Lower leg skin (tissue), 4 donors: ENCODE measurements at regions not wholly inside any gene's neighbourhood (a gene's known extent, or its start where the extent isn't known, plus 50 kb on each side); places are given as distances from the start of the nearest gene placed in this dataset.
"Not testable (repeated sequence)": the region's sequence is repeated elsewhere in the genome, so short reads cannot be mapped to it uniquely, and the experiment has no call there.

ENCODE experiments used
- DNase-seq, 2 donors: peaks; one replicate each; pipeline ENCODE4 v3.0.0-alpha.2; 2019; ENCODE audit warnings: low spot score in 2 of 2
- H3K4me3 ChIP-seq: fragments of 200-600 bp; sonication (generic); 2 replicates; pipeline ENCODE4 v1.5.1; 2017; ENCODE audit warnings: mild to moderate bottlenecking, low read depth; ENCODE audit not compliant: poor library complexity, severe bottlenecking
- POLR2A ChIP-seq, 2 donors: fragments of 450-650 bp; IDR thresholded peaks; one replicate each; pipeline ENCODE4 v1.6.1; 2016 to 2017; ENCODE audit warnings: antibody characterized with exemption in 2 of 2, mild to moderate bottlenecking in 1 of 2, moderate library complexity in 1 of 2
- WGBS, 2 donors: methylation state at CpG; one replicate each; pipeline ENCODE4 v1.1.5; 2018; 5-methylcytosine and 5-hydroxymethylcytosine counted together
- intact Hi-C: fragments of 100-400 bp; cut with DNase I; formaldehyde crosslinking; loops from one replicate; pipeline ENCODE4 v1.15.0; 2023; ENCODE audit warnings: low total_unique reads
- TF ChIP-seq, protein P1 (sequence below), 3 donors: fragments of 450-650 bp; IDR thresholded peaks; one replicate each; pipeline ENCODE4 v1.5.1; 2016; ENCODE audit warnings: antibody characterized with exemption in 3 of 3, mild to moderate bottlenecking in 3 of 3, moderate library complexity in 2 of 3

- no peak for DNase-seq
- TF ChIP-seq, protein P1, sequence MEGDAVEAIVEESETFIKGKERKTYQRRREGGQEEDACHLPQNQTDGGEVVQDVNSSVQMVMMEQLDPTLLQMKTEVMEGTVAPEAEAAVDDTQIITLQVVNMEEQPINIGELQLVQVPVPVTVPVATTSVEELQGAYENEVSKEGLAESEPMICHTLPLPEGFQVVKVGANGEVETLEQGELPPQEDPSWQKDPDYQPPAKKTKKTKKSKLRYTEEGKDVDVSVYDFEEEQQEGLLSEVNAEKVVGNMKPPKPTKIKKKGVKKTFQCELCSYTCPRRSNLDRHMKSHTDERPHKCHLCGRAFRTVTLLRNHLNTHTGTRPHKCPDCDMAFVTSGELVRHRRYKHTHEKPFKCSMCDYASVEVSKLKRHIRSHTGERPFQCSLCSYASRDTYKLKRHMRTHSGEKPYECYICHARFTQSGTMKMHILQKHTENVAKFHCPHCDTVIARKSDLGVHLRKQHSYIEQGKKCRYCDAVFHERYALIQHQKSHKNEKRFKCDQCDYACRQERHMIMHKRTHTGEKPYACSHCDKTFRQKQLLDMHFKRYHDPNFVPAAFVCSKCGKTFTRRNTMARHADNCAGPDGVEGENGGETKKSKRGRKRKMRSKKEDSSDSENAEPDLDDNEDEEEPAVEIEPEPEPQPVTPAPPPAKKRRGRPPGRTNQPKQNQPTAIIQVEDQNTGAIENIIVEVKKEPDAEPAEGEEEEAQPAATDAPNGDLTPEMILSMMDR (IDR thresholded peaks at IDR 0.05) = no peak
- no peak for TF ChIP-seq POLR2A (IDR thresholded peaks at IDR 0.05)
- H3K4me3 ChIP-seq = no peak overlapping the region
- intact Hi-C loops = no loop called here
- WGBS, 2 donors = 55 to 84% methylated on average over 1 of the region's 1 CpG
Measured at GRCh38 chr4:111128327-111128726, 505.4 kb upstream of the PITX2 start.

DNA sequence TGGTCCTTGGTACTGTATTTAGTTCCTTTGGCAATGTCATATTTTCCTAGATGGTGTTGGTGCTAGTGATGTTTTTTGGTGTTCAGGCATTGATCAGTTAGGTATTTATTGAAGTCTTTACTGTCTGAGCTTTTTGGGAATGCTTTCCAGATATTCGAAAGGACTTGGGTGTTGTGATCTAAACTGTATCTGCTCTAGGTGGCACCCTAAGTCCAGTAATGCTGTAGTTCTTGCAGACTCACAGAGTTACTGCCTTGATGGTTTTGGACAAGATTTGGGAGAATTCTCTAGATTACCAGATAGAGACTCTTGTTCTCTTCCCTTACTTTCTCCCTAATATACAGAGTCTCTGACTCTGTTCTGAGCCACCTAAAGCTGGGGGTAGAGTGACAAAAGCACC is 513.6 kb upstream of the PITX2 start:
- TF ChIP-seq, protein P1 (IDR thresholded peaks at IDR 0.05) = no peak
- TF ChIP-seq POLR2A (IDR thresholded peaks at IDR 0.05) = no peak
- DNase-seq = no peak
- intact Hi-C loops = no loop called here
- no peak overlapping the region for H3K4me3 ChIP-seq
- 71 to 73% methylated on average over 1 of the region's 1 CpG for WGBS, 2 donors

DNA sequence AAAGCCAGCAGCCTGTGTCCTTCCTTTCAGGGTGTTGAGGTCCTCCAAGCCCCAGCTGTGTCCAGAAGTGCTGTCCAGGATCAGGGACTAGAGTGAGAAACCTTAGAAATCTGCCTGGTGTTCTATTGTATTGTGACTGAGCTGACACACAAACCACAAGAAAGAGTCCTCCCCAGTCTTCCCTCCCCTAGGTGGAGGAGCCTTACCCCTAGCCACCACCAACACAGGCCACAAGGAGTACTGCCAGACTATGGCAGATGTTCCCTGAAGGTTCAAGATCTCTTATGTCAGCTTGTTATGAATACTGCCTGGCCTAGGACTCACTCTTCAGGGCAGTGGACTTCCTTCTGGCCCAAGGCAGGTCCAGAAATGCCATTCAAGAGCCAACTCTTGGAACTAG is 514.1 kb upstream of the PITX2 start:
- DNase-seq = no peak
- intact Hi-C loops = no loop called here
- H3K4me3 ChIP-seq = no peak overlapping the region
- no peak for TF ChIP-seq POLR2A (IDR thresholded peaks at IDR 0.05)
- TF ChIP-seq, protein P1 (IDR thresholded peaks at IDR 0.05) = no peak

GRCh38 chr4:111143510-111143909 is 520.6 kb upstream of the PITX2 start:
- intact Hi-C loops = loop anchor here (10.0 kb wide), 1 partner anchor 409 kb away; no protein-coding TSS in a partner anchor
- no peak for DNase-seq
- no peak for TF ChIP-seq POLR2A (IDR thresholded peaks at IDR 0.05)
- TF ChIP-seq, protein P1 (IDR thresholded peaks at IDR 0.05) = no peak
- H3K4me3 ChIP-seq = no peak overlapping the region

DNA sequence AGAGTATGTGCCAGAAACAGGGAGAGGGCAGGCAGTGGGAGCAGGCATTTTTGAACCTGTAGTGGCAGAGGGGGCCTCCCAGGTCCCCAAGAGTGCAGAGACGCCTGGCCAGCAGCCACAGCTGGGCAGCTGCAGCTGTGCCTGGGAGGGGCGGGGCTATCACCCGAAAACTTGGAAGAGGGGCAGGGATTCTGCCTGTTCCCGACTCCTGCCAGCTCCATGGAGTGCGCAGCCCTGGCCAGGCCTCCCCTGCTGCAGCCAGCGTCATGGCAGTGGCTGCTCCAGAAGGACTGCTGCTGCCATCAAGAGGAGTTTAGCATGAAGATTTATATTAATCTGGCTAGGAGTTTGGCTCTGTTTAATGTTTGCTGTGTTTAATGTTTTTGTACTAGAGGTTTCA is 532.1 kb upstream of the PITX2 start:
- TF ChIP-seq, protein P1 (IDR thresholded peaks at IDR 0.05) = no peak
- no peak for TF ChIP-seq POLR2A (IDR thresholded peaks at IDR 0.05)
- intact Hi-C loops = no loop called here
- 76 to 77% methylated on average over 6 of the region's 6 CpGs for WGBS, 2 donors
- no peak for DNase-seq
- no peak overlapping the region for H3K4me3 ChIP-seq

- H3K4me3 ChIP-seq, DNase-seq, intact Hi-C loops: not testable (repeated sequence)
- WGBS, 2 donors = 58 to 74% methylated on average over 3 to 4 of the region's 4 CpGs
Measured at GRCh38 chr4:111164556-111164955, 541.7 kb upstream of the PITX2 start.
